ENCODE measurements at regions not wholly inside any gene's neighbourhood (a gene's known extent, or its start where the extent isn't known, plus 50 kb on each side); places are given as distances from the start of the nearest gene placed in this dataset.

GRCh38 chr16:63928421-63928820, 1193.4 kb downstream of the CDH11 start:
- no peaks in the 10 kb centered on the region for H3K36me3 ChIP-seq (ENCODE audit: insufficient read depth, low read length)
- TF ChIP-seq POLR2AphosphoS5 (IDR thresholded peaks at IDR 0.05; ENCODE audit: borderline replicate concordance, low read depth, low read length): no peak
- TF ChIP-seq FOXP2 (optimal IDR thresholded peaks at IDR 0.05; ENCODE audit: control extremely low read depth, extremely low read length, insufficient read depth): no peak
- no peak for TF ChIP-seq EZH2 (IDR thresholded peaks at IDR 0.05)
- no peak overlapping the region for H3K9ac ChIP-seq (ENCODE audit: insufficient read length)
- H3K4me3 ChIP-seq: no peak overlapping the region
- no peak for DNase-seq (ENCODE audit: low read depth, low spot score)
- no peak overlapping the region for H3K27ac ChIP-seq
- H3K9me3 ChIP-seq (ENCODE audit: low read depth, low read length): no peaks in the 10 kb centered on the region

GRCh38 chr16:63925221-63925620, 1196.6 kb downstream of the CDH11 start:
- no peak overlapping the region for H3K9ac ChIP-seq (ENCODE audit: insufficient read length)
- no peak overlapping the region for H3K4me3 ChIP-seq
- no peak for DNase-seq (ENCODE audit: low read depth, low spot score)
- no peak for TF ChIP-seq FOXP2 (optimal IDR thresholded peaks at IDR 0.05; ENCODE audit: control extremely low read depth, extremely low read length, insufficient read depth)
- no peak for TF ChIP-seq POLR2AphosphoS5 (IDR thresholded peaks at IDR 0.05; ENCODE audit: borderline replicate concordance, low read depth, low read length)
- TF ChIP-seq EZH2 (IDR thresholded peaks at IDR 0.05): no peak
- H3K9me3 ChIP-seq (ENCODE audit: low read depth, low read length): no peaks in the 10 kb centered on the region
- H3K27ac ChIP-seq: no peak overlapping the region
- no peaks in the 10 kb centered on the region for H3K36me3 ChIP-seq (ENCODE audit: insufficient read depth, low read length)

GRCh38 chr16:63922560-63922959, 1199.3 kb downstream of the CDH11 start:
- Histone ChIP-seq H3K27ac (no peak overlapping the region), H3K36me3 (ENCODE audit: insufficient read depth, low read length) (no peaks in the 10 kb centered on the region), H3K9me3 (ENCODE audit: low read depth, low read length) (no peaks in the 10 kb centered on the region), H3K9ac (ENCODE audit: insufficient read length) (no peak overlapping the region), H3K4me3 (no peak overlapping the region)
- TF ChIP-seq FOXP2 (optimal IDR thresholded peaks at IDR 0.05; ENCODE audit: control extremely low read depth, extremely low read length, insufficient read depth) (no peak), EZH2 (IDR thresholded peaks at IDR 0.05) (no peak), POLR2AphosphoS5 (IDR thresholded peaks at IDR 0.05; ENCODE audit: borderline replicate concordance, low read depth, low read length) (no peak)
- DNase-seq (ENCODE audit: low read depth, low spot score): no peak

GRCh38 chr16:63921737-63922295, 1200.0 kb downstream of the CDH11 start:
- H3K27ac ChIP-seq: no peak overlapping the region
- no peaks in the 10 kb centered on the region for H3K9me3 ChIP-seq (ENCODE audit: low read depth, low read length)
- H3K36me3 ChIP-seq (ENCODE audit: insufficient read depth, low read length): no peaks in the 10 kb centered on the region
- no peak for DNase-seq (ENCODE audit: low read depth, low spot score)
- no peak overlapping the region for H3K9ac ChIP-seq (ENCODE audit: insufficient read length)
- H3K4me3 ChIP-seq: no peak overlapping the region
- TF ChIP-seq FOXP2 (optimal IDR thresholded peaks at IDR 0.05; ENCODE audit: control extremely low read depth, extremely low read length, insufficient read depth): no peak
- no peak for TF ChIP-seq POLR2AphosphoS5 (IDR thresholded peaks at IDR 0.05; ENCODE audit: borderline replicate concordance, low read depth, low read length)
- TF ChIP-seq EZH2 (IDR thresholded peaks at IDR 0.05): no peak

GRCh38 chr16:63913290-63913689, 1208.6 kb downstream of the CDH11 start:
- no peak for DNase-seq (ENCODE audit: low read depth, low spot score)
- no peaks in the 10 kb centered on the region for H3K36me3 ChIP-seq (ENCODE audit: insufficient read depth, low read length)
- TF ChIP-seq FOXP2 (optimal IDR thresholded peaks at IDR 0.05; ENCODE audit: control extremely low read depth, extremely low read length, insufficient read depth): no peak
- no peak overlapping the region for H3K9ac ChIP-seq (ENCODE audit: insufficient read length)
- no peak overlapping the region for H3K27ac ChIP-seq
- H3K4me3 ChIP-seq: no peak overlapping the region
- no peaks in the 10 kb centered on the region for H3K9me3 ChIP-seq (ENCODE audit: low read depth, low read length)

GRCh38 chr16:63907251-63907650, 1214.6 kb downstream of the CDH11 start:
- Histone ChIP-seq H3K9me3 (ENCODE audit: low read depth, low read length) (no peaks in the 10 kb centered on the region), H3K4me3 (no peak overlapping the region), H3K9ac (ENCODE audit: insufficient read length) (no peak overlapping the region), H3K27ac (no peak overlapping the region), H3K36me3 (ENCODE audit: insufficient read depth, low read length) (no peaks in the 10 kb centered on the region)
- no peak for TF ChIP-seq POLR2AphosphoS5 (IDR thresholded peaks at IDR 0.05; ENCODE audit: borderline replicate concordance, low read depth, low read length)
- DNase-seq (ENCODE audit: low read depth, low spot score): no peak

- DNase-seq (ENCODE audit: low read depth, low spot score): no peak
- Histone ChIP-seq H3K9me3 (ENCODE audit: low read depth, low read length) (no peaks in the 10 kb centered on the region), H3K27ac (no peak overlapping the region), H3K4me3 (no peak overlapping the region), H3K36me3 (ENCODE audit: insufficient read depth, low read length) (no peaks in the 10 kb centered on the region), H3K9ac (ENCODE audit: insufficient read length) (no peak overlapping the region)
- TF ChIP-seq EZH2 (IDR thresholded peaks at IDR 0.05) (no peak), POLR2AphosphoS5 (IDR thresholded peaks at IDR 0.05; ENCODE audit: borderline replicate concordance, low read depth, low read length) (no peak), FOXP2 (optimal IDR thresholded peaks at IDR 0.05; ENCODE audit: control extremely low read depth, extremely low read length, insufficient read depth) (no peak)
Measured at GRCh38 chr16:63904930-63905329, 1216.9 kb downstream of the CDH11 start.

- Histone ChIP-seq H3K9ac (ENCODE audit: insufficient read length) (no peak overlapping the region), H3K4me3 (no peak overlapping the region), H3K27ac (no peak overlapping the region), H3K9me3 (ENCODE audit: low read depth, low read length) (no peaks in the 10 kb centered on the region), H3K36me3 (ENCODE audit: insufficient read depth, low read length) (no peaks in the 10 kb centered on the region)
- TF ChIP-seq FOXP2 (optimal IDR thresholded peaks at IDR 0.05; ENCODE audit: control extremely low read depth, extremely low read length, insufficient read depth): no peak
- TF ChIP-seq POLR2AphosphoS5 (IDR thresholded peaks at IDR 0.05; ENCODE audit: borderline replicate concordance, low read depth, low read length): no peak
- TF ChIP-seq EZH2 (IDR thresholded peaks at IDR 0.05): no peak
- no peak for DNase-seq (ENCODE audit: low read depth, low spot score)
Measured at GRCh38 chr16:63904182-63904581, 1217.7 kb downstream of the CDH11 start.

- DNase-seq (ENCODE audit: low read depth, low spot score): no peak
Measured at GRCh38 chr16:63896383-63897109, 1225.3 kb downstream of the CDH11 start.

More at GRCh38 chr16:63896383-63897109, 1225.3 kb downstream of the CDH11 start:
- Histone ChIP-seq H3K9ac (ENCODE audit: insufficient read length) (no peak overlapping the region), H3K36me3 (ENCODE audit: insufficient read depth, low read length) (no peaks in the 10 kb centered on the region), H3K27ac (no peak overlapping the region), H3K9me3 (ENCODE audit: low read depth, low read length) (no peaks in the 10 kb centered on the region), H3K4me3 (no peak overlapping the region)
- TF ChIP-seq EZH2 (IDR thresholded peaks at IDR 0.05) (no peak), POLR2AphosphoS5 (IDR thresholded peaks at IDR 0.05; ENCODE audit: borderline replicate concordance, low read depth, low read length) (no peak), FOXP2 (optimal IDR thresholded peaks at IDR 0.05; ENCODE audit: control extremely low read depth, extremely low read length, insufficient read depth) (no peak)

All from SK-N-MC (cell line).